Upper lobe of left lung (tissue), 6 donors: ENCODE measurements at regions not wholly inside any gene's neighbourhood (a gene's known extent, or its start where the extent isn't known, plus 50 kb on each side); places are given as distances from the start of the nearest gene placed in this dataset.

ENCODE experiments used
- ATAC-seq, 2 donors: fragments of 200-7000 bp; cut with Tn5 transposase; one replicate each; pipeline ENCODE4 v1.9.1; 2022; ENCODE audit warnings: mild to moderate bottlenecking in 2 of 2, moderate library complexity in 2 of 2; ENCODE audit not compliant: low FRiP score in 2 of 2
- DNase-seq, 2 donors: peaks; one replicate each; pipeline ENCODE4 v3.0.0-alpha.2; 2019 to 2020
- H3K27ac ChIP-seq, 4 donors: fragments of 200-600 bp; sonication (generic); one replicate each; pipeline ENCODE4 v1.5.1; 2016 to 2019
- H3K27me3 ChIP-seq, 4 donors: fragments of 200-600 bp; sonication (generic); one replicate each; pipeline ENCODE4 v1.5.1; 2017 to 2019
- H3K36me3 ChIP-seq, 4 donors: fragments of 200-600 bp; sonication (generic); one replicate each; pipeline ENCODE4 v1.5.1; 2016 to 2019
- H3K4me1 ChIP-seq, 4 donors: fragments of 200-600 bp; sonication (generic); one replicate each; pipeline ENCODE4 v1.5.1; 2018 to 2019
- H3K4me3 ChIP-seq, 4 donors: fragments of 200-600 bp; sonication (generic); one replicate each; pipeline ENCODE4 v1.5.1; 2017 to 2019; ENCODE audit warnings: mild to moderate bottlenecking in 2 of 4, moderate library complexity in 1 of 4
- H3K9me3 ChIP-seq, 4 donors: fragments of 200-600 bp; sonication (generic); one replicate each; pipeline ENCODE4 v1.5.1; 2018 to 2019
- CTCF ChIP-seq, 6 experiments: fragments of 450-650 bp in 4 of 6; fragments of 200-600 bp in 2 of 6; sonication (generic) in 2 of 6; IDR thresholded peaks; one replicate each; pipeline ENCODE4 v1.5.1; 2016 to 2019; ENCODE audit warnings: antibody characterized with exemption in 6 of 6
- EP300 ChIP-seq, 4 donors: sonication (generic); formaldehyde crosslinking; IDR thresholded peaks; one replicate each; pipeline ENCODE4 v1.5.1; 2017; ENCODE audit warnings: antibody characterized with exemption in 4 of 4, control low read depth in 2 of 4
- POLR2A ChIP-seq, 4 donors: fragments of 450-650 bp; IDR thresholded peaks; one replicate each; pipeline ENCODE4 v1.5.1; 2016 to 2017; ENCODE audit warnings: antibody characterized with exemption in 4 of 4, mild to moderate bottlenecking in 2 of 4
- POLR2AphosphoS5 ChIP-seq, 2 donors: sonication (generic); formaldehyde crosslinking; IDR thresholded peaks; one replicate each; pipeline ENCODE4 v1.5.1; 2017; ENCODE audit warnings: antibody characterized with exemption in 2 of 2
- WGBS, 2 donors: methylation state at CpG; one replicate each; pipeline ENCODE4 v1.1.5; 2017 to 2018; 5-methylcytosine and 5-hydroxymethylcytosine counted together
- donor health status: DM: no; HTN: no; CAD: no; lungs with moderate emphysema.
- donor health status: DM: no; HTN: yes; CAD: no; lungs with severe emphysema.

- 70 to 86% methylated on average over 4 to 7 of the region's 7 CpGs for WGBS, 2 donors
- DNase-seq (no peak), ATAC-seq (no peak)
Measured at GRCh38 chr10:117662751-117663540, 120.4 kb downstream of the EMX2 start.

DNA sequence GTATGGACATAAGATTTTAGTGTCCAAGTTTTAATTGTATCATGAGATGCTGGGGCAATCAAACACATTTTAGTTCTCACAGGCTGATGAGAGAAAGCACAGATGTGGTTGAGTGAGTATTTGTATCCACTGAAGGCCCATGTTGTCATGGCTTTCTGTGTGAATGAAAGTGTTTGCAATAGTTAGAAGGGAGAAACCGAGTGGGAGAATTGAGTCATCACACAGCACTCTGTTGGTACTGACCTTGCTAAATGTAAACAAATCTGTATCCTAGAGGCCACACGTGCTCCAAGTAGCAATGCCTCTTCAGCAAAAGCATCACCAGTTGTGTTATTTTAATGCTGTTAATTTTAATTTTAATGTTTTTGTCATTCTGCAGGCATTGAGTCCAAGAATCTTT, 121.2 kb downstream of the EMX2 start:
- H3K36me3 ChIP-seq = no peaks in the 10 kb centered on the region
- ATAC-seq = no peak
- no peaks in the 10 kb centered on the region for H3K9me3 ChIP-seq
- H3K27ac ChIP-seq = no peak overlapping the region
- no peak for DNase-seq
- TF ChIP-seq POLR2AphosphoS5 (IDR thresholded peaks at IDR 0.05) = no peak
- TF ChIP-seq POLR2A (IDR thresholded peaks at IDR 0.05) = no peak
- TF ChIP-seq CTCF (IDR thresholded peaks at IDR 0.05) = no peak
- no peak for TF ChIP-seq EP300 (IDR thresholded peaks at IDR 0.05)
- H3K27me3 ChIP-seq = no peaks in the 10 kb centered on the region
- 17 to 35% methylated on average over 2 of the region's 2 CpGs for WGBS, 2 donors
- H3K4me3 ChIP-seq = no peak overlapping the region
- H3K4me1 ChIP-seq = no peaks in the 10 kb centered on the region

More at GRCh38 chr10:117662751-117663540, 120.4 kb downstream of the EMX2 start:
- TF ChIP-seq POLR2AphosphoS5 (IDR thresholded peaks at IDR 0.05) = no peak
- no peak for TF ChIP-seq EP300 (IDR thresholded peaks at IDR 0.05)
- TF ChIP-seq POLR2A (IDR thresholded peaks at IDR 0.05) = no peak
- TF ChIP-seq CTCF (IDR thresholded peaks at IDR 0.05) = no peak
- no peak overlapping the region for H3K4me3 ChIP-seq
- no peaks in the 10 kb centered on the region for H3K36me3 ChIP-seq
- H3K9me3 ChIP-seq = no peaks in the 10 kb centered on the region
- no peaks in the 10 kb centered on the region for H3K27me3 ChIP-seq
- no peaks in the 10 kb centered on the region for H3K4me1 ChIP-seq
- no peak overlapping the region for H3K27ac ChIP-seq

DNA sequence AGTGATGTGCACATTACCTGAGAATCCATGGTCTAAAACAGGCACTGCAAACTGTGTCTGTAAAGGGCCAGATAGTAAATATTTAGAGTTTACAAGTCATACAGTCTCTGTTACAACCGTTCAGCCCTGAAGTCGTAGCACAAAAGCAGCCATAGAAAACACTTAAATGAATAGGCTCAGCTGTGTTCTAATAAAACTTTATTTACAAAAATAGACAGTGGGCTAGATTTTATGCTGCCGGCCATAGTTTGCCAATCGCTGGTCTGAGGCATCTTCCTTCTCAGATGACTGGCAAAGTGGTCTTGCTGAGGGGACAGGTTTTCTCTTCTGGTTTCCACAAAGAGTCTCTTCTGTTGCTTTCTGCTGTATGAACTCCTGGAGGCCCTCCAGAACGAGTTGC, 121.7 kb downstream of the EMX2 start:
- Histone ChIP-seq H3K9me3 (no peaks in the 10 kb centered on the region), H3K27ac (no peak overlapping the region), H3K4me3 (no peak overlapping the region), H3K27me3 (no peaks in the 10 kb centered on the region), H3K36me3 (no peaks in the 10 kb centered on the region), H3K4me1 (no peaks in the 10 kb centered on the region)
- ATAC-seq = no peak
- TF ChIP-seq EP300 (IDR thresholded peaks at IDR 0.05) (no peak), POLR2A (IDR thresholded peaks at IDR 0.05) (no peak), CTCF (IDR thresholded peaks at IDR 0.05) (no peak)
- 75 to 84% methylated on average over 5 of the region's 5 CpGs for WGBS, 2 donors
- DNase-seq = no peak

GRCh38 chr10:117666166-117666565, 123.6 kb downstream of the EMX2 start:
- Histone ChIP-seq H3K4me3 (no peak overlapping the region), H3K27ac (no peak overlapping the region), H3K27me3 (no peaks in the 10 kb centered on the region), H3K9me3 (no peaks in the 10 kb centered on the region), H3K4me1 (no peaks in the 10 kb centered on the region), H3K36me3 (no peaks in the 10 kb centered on the region)
- no peak for TF ChIP-seq POLR2A (IDR thresholded peaks at IDR 0.05)
- no peak for TF ChIP-seq EP300 (IDR thresholded peaks at IDR 0.05)
- no peak for TF ChIP-seq POLR2AphosphoS5 (IDR thresholded peaks at IDR 0.05)
- no peak for TF ChIP-seq CTCF (IDR thresholded peaks at IDR 0.05)
- DNase-seq (no peak), ATAC-seq (peak in 1 of 2 donors; percentile 20)
- 61 to 68% methylated on average over 5 of the region's 5 CpGs for WGBS, 2 donors

GRCh38 chr10:117666965-117667364, 124.4 kb downstream of the EMX2 start:
- Histone ChIP-seq H3K4me1 (no peaks in the 10 kb centered on the region), H3K27ac (no peak overlapping the region), H3K9me3 (no peaks in the 10 kb centered on the region), H3K36me3 (no peaks in the 10 kb centered on the region), H3K27me3 (no peaks in the 10 kb centered on the region), H3K4me3 (no peak overlapping the region)
- WGBS, 2 donors = 76 to 81% methylated on average over 2 of the region's 2 CpGs
- no peak for TF ChIP-seq EP300 (IDR thresholded peaks at IDR 0.05)
- TF ChIP-seq POLR2A (IDR thresholded peaks at IDR 0.05) = no peak
- TF ChIP-seq POLR2AphosphoS5 (IDR thresholded peaks at IDR 0.05) = no peak
- no peak for TF ChIP-seq CTCF (IDR thresholded peaks at IDR 0.05)
- DNase-seq (no peak), ATAC-seq (no peak)
